Esophagus muscularis mucosa (tissue), 4 donors: ENCODE measurements at regions not wholly inside any gene's neighbourhood (a gene's known extent, or its start where the extent isn't known, plus 50 kb on each side); places are given as distances from the start of the nearest gene placed in this dataset.

ENCODE experiments used
- DNase-seq: peaks from one replicate; pipeline ENCODE4 v3.0.0-alpha.2; 2017; ENCODE audit errors: extremely low spot score
- H3K27ac ChIP-seq, 4 donors: fragments of 200-600 bp; sonication (generic); replicated peaks in 1 of 4; 1 replicate in 3 of 4; 2 replicates in 1 of 4; pipeline ENCODE4 v1.5.1; 2016 to 2019; ENCODE audit warnings: mild to moderate bottlenecking in 1 of 4
- H3K27me3 ChIP-seq, 4 donors: fragments of 200-600 bp; sonication (generic); one replicate each; pipeline versions ENCODE4 v1.5.1 to v1.6.0; 2016 to 2019
- H3K36me3 ChIP-seq, 4 donors: fragments of 200-600 bp; sonication (generic); one replicate each; pipeline ENCODE4 v1.5.1; 2016 to 2019
- H3K4me1 ChIP-seq, 4 donors: fragments of 200-600 bp; sonication (generic); one replicate each; pipeline ENCODE4 v1.5.1; 2016 to 2019
- H3K4me3 ChIP-seq, 4 donors: fragments of 200-600 bp; sonication (generic); 1 replicate in 2 of 4; 2 replicates in 2 of 4; pipeline ENCODE4 v1.5.1; 2016 to 2019; ENCODE audit warnings: mild to moderate bottlenecking in 4 of 4, moderate library complexity in 1 of 4
- H3K9me3 ChIP-seq, 4 donors: fragments of 200-600 bp; sonication (generic); 1 replicate in 3 of 4; 2 replicates in 1 of 4; pipeline ENCODE4 v1.5.1; 2016 to 2019
- EP300 ChIP-seq: sonication (generic); formaldehyde crosslinking; IDR thresholded peaks from one replicate; pipeline ENCODE4 v1.6.1; 2017; ENCODE audit warnings: antibody characterized with exemption
- POLR2A ChIP-seq: fragments of 450-650 bp; IDR thresholded peaks from one replicate; pipeline ENCODE4 v1.6.1; 2017; ENCODE audit warnings: antibody characterized with exemption, moderate library complexity, mild to moderate bottlenecking, low read depth
- POLR2AphosphoS5 ChIP-seq, 2 donors: sonication (generic); formaldehyde crosslinking; IDR thresholded peaks; one replicate each; pipeline ENCODE4 v1.6.1; 2017; ENCODE audit warnings: antibody characterized with exemption in 2 of 2
- WGBS: methylation state at CpG from one replicate; pipeline ENCODE4 v1.1.5; 2018; 5-methylcytosine and 5-hydroxymethylcytosine counted together
- intact Hi-C: fragments of 100-400 bp; cut with DNase I; formaldehyde crosslinking; loops from one replicate; pipeline ENCODE4 v1.15.1; 2023
- TF ChIP-seq, protein P1 (sequence below), 3 experiments: fragments of 200-600 bp in 2 of 3; fragments of 450-650 bp in 1 of 3; sonication (generic) in 2 of 3; IDR thresholded peaks; one replicate each; pipeline ENCODE4 v1.5.1; 2017 to 2019; ENCODE audit warnings: antibody characterized with exemption in 3 of 3, mild to moderate bottlenecking in 2 of 3, moderate library complexity in 1 of 3

DNA sequence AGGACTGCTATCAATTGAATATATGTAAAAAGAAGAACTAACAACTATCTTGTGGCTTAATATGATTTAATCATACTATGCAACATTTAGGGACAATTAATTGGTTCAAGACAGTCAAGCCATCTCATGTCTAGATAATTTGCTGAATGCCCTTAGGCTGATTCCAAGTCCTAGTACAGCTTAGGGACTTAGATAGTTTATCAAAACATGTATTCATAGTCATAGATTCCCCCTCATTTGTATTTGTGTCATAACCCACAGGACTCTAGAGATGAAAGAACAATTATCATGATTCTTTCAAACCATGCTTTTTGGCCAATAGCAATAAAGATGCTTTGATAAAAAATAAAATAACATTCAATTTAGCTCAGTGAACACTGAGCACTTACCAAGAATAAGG is 607.6 kb downstream of the SLITRK1 start:
- H3K9me3 ChIP-seq = no peaks in the 10 kb centered on the region
- no peaks in the 10 kb centered on the region for H3K4me1 ChIP-seq
- H3K27ac ChIP-seq = no peak overlapping the region
- H3K36me3 ChIP-seq = no peaks in the 10 kb centered on the region
- no peaks in the 10 kb centered on the region for H3K27me3 ChIP-seq
- H3K4me3 ChIP-seq = no peak overlapping the region
- DNase-seq = no peak
- intact Hi-C loops = no loop called here
- TF ChIP-seq, protein P1, sequence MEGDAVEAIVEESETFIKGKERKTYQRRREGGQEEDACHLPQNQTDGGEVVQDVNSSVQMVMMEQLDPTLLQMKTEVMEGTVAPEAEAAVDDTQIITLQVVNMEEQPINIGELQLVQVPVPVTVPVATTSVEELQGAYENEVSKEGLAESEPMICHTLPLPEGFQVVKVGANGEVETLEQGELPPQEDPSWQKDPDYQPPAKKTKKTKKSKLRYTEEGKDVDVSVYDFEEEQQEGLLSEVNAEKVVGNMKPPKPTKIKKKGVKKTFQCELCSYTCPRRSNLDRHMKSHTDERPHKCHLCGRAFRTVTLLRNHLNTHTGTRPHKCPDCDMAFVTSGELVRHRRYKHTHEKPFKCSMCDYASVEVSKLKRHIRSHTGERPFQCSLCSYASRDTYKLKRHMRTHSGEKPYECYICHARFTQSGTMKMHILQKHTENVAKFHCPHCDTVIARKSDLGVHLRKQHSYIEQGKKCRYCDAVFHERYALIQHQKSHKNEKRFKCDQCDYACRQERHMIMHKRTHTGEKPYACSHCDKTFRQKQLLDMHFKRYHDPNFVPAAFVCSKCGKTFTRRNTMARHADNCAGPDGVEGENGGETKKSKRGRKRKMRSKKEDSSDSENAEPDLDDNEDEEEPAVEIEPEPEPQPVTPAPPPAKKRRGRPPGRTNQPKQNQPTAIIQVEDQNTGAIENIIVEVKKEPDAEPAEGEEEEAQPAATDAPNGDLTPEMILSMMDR (IDR thresholded peaks at IDR 0.05) = no peak
- TF ChIP-seq EP300 = no peak
- TF ChIP-seq POLR2AphosphoS5 (IDR thresholded peaks at IDR 0.05) = no peak
- TF ChIP-seq POLR2A = no peak

DNA sequence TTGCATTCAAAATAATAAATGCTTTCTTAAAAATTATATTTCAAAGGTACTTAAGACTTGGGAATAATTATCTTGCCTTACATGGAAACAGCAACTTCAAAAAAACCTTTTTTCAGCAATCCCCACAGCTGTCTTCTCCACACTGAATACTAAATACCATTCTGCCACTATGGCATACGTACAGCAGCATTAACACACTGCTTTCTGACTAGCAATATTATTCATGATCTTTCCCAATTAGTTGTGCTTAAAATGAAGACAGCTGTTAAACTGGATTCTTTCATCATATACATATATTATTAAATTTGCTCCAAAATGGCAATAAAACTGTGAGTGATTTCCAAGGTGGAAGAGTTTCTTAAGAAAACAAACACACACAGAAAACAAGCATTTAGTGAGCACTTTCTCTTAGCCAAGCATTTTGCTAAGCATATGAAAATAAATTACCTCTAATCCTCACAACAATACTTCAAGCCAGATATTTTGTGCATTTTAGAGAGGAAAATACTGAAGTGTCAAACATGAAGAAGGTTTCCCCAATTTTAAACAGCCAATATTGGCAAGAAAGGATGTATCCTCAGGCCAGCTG is 609.5 kb downstream of the SLITRK1 start:
- Histone ChIP-seq H3K4me3 (no peak overlapping the region), H3K36me3 (no peaks in the 10 kb centered on the region), H3K4me1 (no peaks in the 10 kb centered on the region), H3K9me3 (no peaks in the 10 kb centered on the region), H3K27ac (no peak overlapping the region), H3K27me3 (no peaks in the 10 kb centered on the region)
- DNase-seq = no peak
- intact Hi-C loops = no loop called here
- WGBS = 53% methylated on average over 1 of the region's 1 CpG
- TF ChIP-seq, protein P1 (IDR thresholded peaks at IDR 0.05) = no peak
- TF ChIP-seq POLR2A (no peak), EP300 (no peak), POLR2AphosphoS5 (IDR thresholded peaks at IDR 0.05) (no peak)

DNA sequence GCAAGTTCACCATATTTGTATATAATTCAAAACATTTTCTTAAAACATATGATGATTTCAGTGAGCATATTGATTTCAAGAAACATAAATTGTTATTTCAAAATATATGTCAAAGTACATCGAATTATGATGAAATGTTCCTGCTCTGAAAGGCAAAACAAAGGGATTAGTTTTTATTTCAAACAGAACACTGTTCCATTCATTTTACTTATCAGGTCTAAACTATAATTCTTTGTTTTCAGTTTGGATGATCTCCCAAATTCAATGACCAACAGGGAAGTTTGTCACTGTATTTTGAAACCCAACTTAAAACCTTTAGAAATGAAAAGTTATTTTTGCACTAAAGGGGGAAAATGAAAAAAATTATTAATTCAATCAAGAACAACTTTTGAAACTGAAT is 610.2 kb downstream of the SLITRK1 start:
- no peaks in the 10 kb centered on the region for H3K9me3 ChIP-seq
- 57% methylated on average over 1 of the region's 1 CpG for WGBS
- intact Hi-C loops = no loop called here
- H3K36me3 ChIP-seq = no peaks in the 10 kb centered on the region
- no peak for DNase-seq
- no peaks in the 10 kb centered on the region for H3K4me1 ChIP-seq
- H3K27ac ChIP-seq = no peak overlapping the region
- no peak overlapping the region for H3K4me3 ChIP-seq
- no peaks in the 10 kb centered on the region for H3K27me3 ChIP-seq
- TF ChIP-seq, protein P1 (IDR thresholded peaks at IDR 0.05) = no peak
- TF ChIP-seq EP300 (no peak), POLR2A (no peak), POLR2AphosphoS5 (IDR thresholded peaks at IDR 0.05) (no peak)

DNA sequence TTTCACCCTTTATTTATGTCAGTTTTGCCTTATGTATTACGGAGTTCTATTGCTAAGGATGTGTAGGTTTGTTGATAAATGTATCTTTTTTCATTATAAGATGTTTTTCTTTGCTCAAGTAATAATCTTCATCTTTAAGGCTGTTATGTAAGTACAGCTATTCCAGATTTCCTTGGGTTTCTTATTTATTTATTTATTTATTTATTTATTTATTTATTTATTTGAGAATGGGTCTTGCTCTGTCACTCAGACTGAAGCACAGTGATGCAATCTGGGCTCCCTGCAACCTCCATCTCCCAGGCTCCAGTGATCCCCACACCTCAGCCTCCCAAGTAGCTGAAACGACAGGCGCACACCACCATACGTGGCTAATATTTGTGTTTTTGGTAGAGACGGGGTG is 617.0 kb downstream of the SLITRK1 start:
- no peak overlapping the region for H3K27ac ChIP-seq
- TF ChIP-seq, protein P1 (IDR thresholded peaks at IDR 0.05) = no peak
- TF ChIP-seq EP300 = no peak
- no peak for TF ChIP-seq POLR2AphosphoS5 (IDR thresholded peaks at IDR 0.05)
- no peak for TF ChIP-seq POLR2A
- intact Hi-C loops = no loop called here
- no peak overlapping the region for H3K4me3 ChIP-seq
- no peak for DNase-seq
- no peaks in the 10 kb centered on the region for H3K27me3 ChIP-seq
- H3K36me3 ChIP-seq = no peaks in the 10 kb centered on the region
- 81% methylated on average over 5 of the region's 5 CpGs for WGBS
- H3K4me1 ChIP-seq = no peaks in the 10 kb centered on the region
- H3K9me3 ChIP-seq = no peaks in the 10 kb centered on the region

DNA sequence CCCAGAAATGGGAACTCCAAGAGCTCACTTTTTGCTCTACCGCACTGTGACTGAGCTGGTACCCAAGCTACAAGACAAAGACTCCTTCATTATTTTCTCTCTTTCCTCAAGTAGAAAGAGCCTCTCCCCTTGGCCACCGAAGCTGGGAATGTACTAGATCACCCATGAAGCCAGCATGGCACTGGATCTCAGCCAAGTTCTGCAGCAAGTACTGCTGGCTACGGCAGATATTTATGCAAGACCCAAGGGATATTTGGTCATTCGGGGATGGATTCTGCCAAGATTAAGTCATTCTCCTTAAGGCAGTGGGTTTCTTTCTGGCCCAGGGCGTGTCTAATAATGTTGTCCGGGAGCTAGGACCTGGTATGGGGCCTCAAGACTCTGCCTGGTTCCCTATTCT is 633.5 kb downstream of the SLITRK1 start:
- Histone ChIP-seq H3K27ac (no peak overlapping the region), H3K4me1 (no peaks in the 10 kb centered on the region), H3K9me3 (peaks cover 0 to 12% (median 6%) of the 10 kb centered on the region in 4 donors), H3K27me3 (no peaks in the 10 kb centered on the region), H3K4me3 (no peak overlapping the region), H3K36me3 (no peaks in the 10 kb centered on the region)
- WGBS = 85% methylated on average over 6 of the region's 6 CpGs
- no peak for DNase-seq
- TF ChIP-seq, protein P1 (IDR thresholded peaks at IDR 0.05) = no peak
- TF ChIP-seq POLR2AphosphoS5 (IDR thresholded peaks at IDR 0.05) (no peak), POLR2A (no peak), EP300 (no peak)
- intact Hi-C loops = no loop called here
